ENCODE measurements at regions not wholly inside any gene's neighbourhood (a gene's known extent, or its start where the extent isn't known, plus 50 kb on each side); places are given as distances from the start of the nearest gene placed in this dataset.

- H3K9me3 ChIP-seq (ENCODE audit: control insufficient read depth, insufficient read depth, low read length) = no peaks in the 10 kb centered on the region
- no peaks in the 10 kb centered on the region for H3K36me3 ChIP-seq (ENCODE audit: control insufficient read depth, insufficient read depth, low read length)
- H3K4me3 ChIP-seq (ENCODE audit: low read depth, low read length) = no peak overlapping the region
- H3K4me1 ChIP-seq (ENCODE audit: control insufficient read depth, insufficient read depth, low read length) = no peaks in the 10 kb centered on the region
- no peak overlapping the region for H3K27ac ChIP-seq (ENCODE audit: low read depth, low read length)
- H3K9ac ChIP-seq (ENCODE audit: low read depth, low read length) = no peak overlapping the region
- H3K27me3 ChIP-seq (ENCODE audit: control insufficient read depth, insufficient read depth, low read length) = no peaks in the 10 kb centered on the region
Observed at GRCh38 chr5:2375291-2375690, 376.2 kb downstream of the IRX2 start.

- Histone ChIP-seq H3K27me3 (ENCODE audit: control insufficient read depth, insufficient read depth, low read length) (no peaks in the 10 kb centered on the region), H3K4me1 (ENCODE audit: control insufficient read depth, insufficient read depth, low read length) (no peaks in the 10 kb centered on the region), H3K36me3 (ENCODE audit: control insufficient read depth, insufficient read depth, low read length) (no peaks in the 10 kb centered on the region), H3K4me3 (ENCODE audit: low read depth, low read length) (no peak overlapping the region), H3K9ac (ENCODE audit: low read depth, low read length) (no peak overlapping the region), H3K27ac (ENCODE audit: low read depth, low read length) (no peak overlapping the region), H3K9me3 (ENCODE audit: control insufficient read depth, insufficient read depth, low read length) (no peaks in the 10 kb centered on the region)
Observed at GRCh38 chr5:2374703-2375102, 376.8 kb downstream of the IRX2 start.

- no peaks in the 10 kb centered on the region for H3K4me1 ChIP-seq (ENCODE audit: control insufficient read depth, insufficient read depth, low read length)
- H3K9me3 ChIP-seq (ENCODE audit: control insufficient read depth, insufficient read depth, low read length) = no peaks in the 10 kb centered on the region
- no peak overlapping the region for H3K27ac ChIP-seq (ENCODE audit: low read depth, low read length)
- no peaks in the 10 kb centered on the region for H3K27me3 ChIP-seq (ENCODE audit: control insufficient read depth, insufficient read depth, low read length)
- no peak overlapping the region for H3K4me3 ChIP-seq (ENCODE audit: low read depth, low read length)
- H3K9ac ChIP-seq (ENCODE audit: low read depth, low read length) = no peak overlapping the region
- H3K36me3 ChIP-seq (ENCODE audit: control insufficient read depth, insufficient read depth, low read length) = no peaks in the 10 kb centered on the region
Observed at GRCh38 chr5:2373631-2374030, 377.8 kb downstream of the IRX2 start.

- no peak overlapping the region for H3K27ac ChIP-seq (ENCODE audit: low read depth, low read length)
- H3K4me3 ChIP-seq (ENCODE audit: low read depth, low read length) = no peak overlapping the region
- no peak overlapping the region for H3K9ac ChIP-seq (ENCODE audit: low read depth, low read length)
- H3K9me3 ChIP-seq (ENCODE audit: control insufficient read depth, insufficient read depth, low read length) = no peaks in the 10 kb centered on the region
- no peaks in the 10 kb centered on the region for H3K27me3 ChIP-seq (ENCODE audit: control insufficient read depth, insufficient read depth, low read length)
- H3K4me1 ChIP-seq (ENCODE audit: control insufficient read depth, insufficient read depth, low read length) = no peaks in the 10 kb centered on the region
- no peaks in the 10 kb centered on the region for H3K36me3 ChIP-seq (ENCODE audit: control insufficient read depth, insufficient read depth, low read length)
Observed at GRCh38 chr5:2371419-2371710, 380.1 kb downstream of the IRX2 start.

GRCh38 chr5:2370626-2371418 is 380.7 kb downstream of the IRX2 start:
- H3K4me1 ChIP-seq (ENCODE audit: control insufficient read depth, insufficient read depth, low read length) = no peaks in the 10 kb centered on the region
- H3K27me3 ChIP-seq (ENCODE audit: control insufficient read depth, insufficient read depth, low read length) = no peaks in the 10 kb centered on the region
- no peak overlapping the region for H3K27ac ChIP-seq (ENCODE audit: low read depth, low read length)
- H3K4me3 ChIP-seq (ENCODE audit: low read depth, low read length) = no peak overlapping the region
- H3K36me3 ChIP-seq (ENCODE audit: control insufficient read depth, insufficient read depth, low read length) = no peaks in the 10 kb centered on the region
- H3K9me3 ChIP-seq (ENCODE audit: control insufficient read depth, insufficient read depth, low read length) = no peaks in the 10 kb centered on the region
- no peak overlapping the region for H3K9ac ChIP-seq (ENCODE audit: low read depth, low read length)

GRCh38 chr5:2369178-2369577 is 382.3 kb downstream of the IRX2 start:
- no peaks in the 10 kb centered on the region; the same call in 1 of the 2 replicates for H3K9me3 ChIP-seq (ENCODE audit: control insufficient read depth, insufficient read depth, low read length)
- no peak overlapping the region for H3K27ac ChIP-seq (ENCODE audit: low read depth, low read length)

GRCh38 chr5:2366816-2367215 is 384.7 kb downstream of the IRX2 start:
- H3K4me3 ChIP-seq (ENCODE audit: low read depth, low read length) = no peak overlapping the region
- H3K4me1 ChIP-seq (ENCODE audit: control insufficient read depth, insufficient read depth, low read length) = no peaks in the 10 kb centered on the region
- no peaks in the 10 kb centered on the region for H3K36me3 ChIP-seq (ENCODE audit: control insufficient read depth, insufficient read depth, low read length)
- no peaks in the 10 kb centered on the region; the same call in 1 of the 2 replicates for H3K9me3 ChIP-seq (ENCODE audit: control insufficient read depth, insufficient read depth, low read length)
- H3K27me3 ChIP-seq (ENCODE audit: control insufficient read depth, insufficient read depth, low read length) = no peaks in the 10 kb centered on the region
- no peak overlapping the region for H3K27ac ChIP-seq (ENCODE audit: low read depth, low read length)
- H3K9ac ChIP-seq (ENCODE audit: low read depth, low read length) = no peak overlapping the region

More at GRCh38 chr5:2369178-2369577, 382.3 kb downstream of the IRX2 start:
- Histone ChIP-seq H3K4me3 (ENCODE audit: low read depth, low read length) (no peak overlapping the region), H3K36me3 (ENCODE audit: control insufficient read depth, insufficient read depth, low read length) (no peaks in the 10 kb centered on the region), H3K4me1 (ENCODE audit: control insufficient read depth, insufficient read depth, low read length) (no peaks in the 10 kb centered on the region), H3K9ac (ENCODE audit: low read depth, low read length) (no peak overlapping the region), H3K27me3 (ENCODE audit: control insufficient read depth, insufficient read depth, low read length) (no peaks in the 10 kb centered on the region)

- Histone ChIP-seq H3K27ac (ENCODE audit: low read depth, low read length) (no peak overlapping the region), H3K9ac (ENCODE audit: low read depth, low read length) (no peak overlapping the region), H3K9me3 (ENCODE audit: control insufficient read depth, insufficient read depth, low read length) (no peaks in the 10 kb centered on the region; the same call in none of the 2 replicates), H3K36me3 (ENCODE audit: control insufficient read depth, insufficient read depth, low read length) (no peaks in the 10 kb centered on the region), H3K4me3 (ENCODE audit: low read depth, low read length) (no peak overlapping the region), H3K4me1 (ENCODE audit: control insufficient read depth, insufficient read depth, low read length) (0 out of 2 replicates have a peak, but pooled peaks cover 4% of the 10 kb centered on the region), H3K27me3 (ENCODE audit: control insufficient read depth, insufficient read depth, low read length) (no peaks in the 10 kb centered on the region)
Observed at GRCh38 chr5:2357309-2357708, 394.2 kb downstream of the IRX2 start.

GRCh38 chr5:2355859-2356258 is 395.6 kb downstream of the IRX2 start:
- H3K27me3 ChIP-seq (ENCODE audit: control insufficient read depth, insufficient read depth, low read length) = no peaks in the 10 kb centered on the region
- no peak overlapping the region for H3K27ac ChIP-seq (ENCODE audit: low read depth, low read length)
- no peaks in the 10 kb centered on the region; the same call in 1 of the 2 replicates for H3K9me3 ChIP-seq (ENCODE audit: control insufficient read depth, insufficient read depth, low read length)
- H3K4me3 ChIP-seq (ENCODE audit: low read depth, low read length) = no peak overlapping the region
- no peaks in the 10 kb centered on the region for H3K36me3 ChIP-seq (ENCODE audit: control insufficient read depth, insufficient read depth, low read length)
- H3K9ac ChIP-seq (ENCODE audit: low read depth, low read length) = no peak overlapping the region
- H3K4me1 ChIP-seq (ENCODE audit: control insufficient read depth, insufficient read depth, low read length) = 0 out of 2 replicates have a peak, but pooled peaks cover 4% of the 10 kb centered on the region

- Histone ChIP-seq H3K4me3 (ENCODE audit: low read depth, low read length) (no peak overlapping the region), H3K36me3 (ENCODE audit: control insufficient read depth, insufficient read depth, low read length) (no peaks in the 10 kb centered on the region), H3K9ac (ENCODE audit: low read depth, low read length) (no peak overlapping the region), H3K9me3 (ENCODE audit: control insufficient read depth, insufficient read depth, low read length) (peaks cover 3% of the 10 kb centered on the region; the same call in 1 of the 2 replicates), H3K27ac (ENCODE audit: low read depth, low read length) (no peak overlapping the region), H3K4me1 (ENCODE audit: control insufficient read depth, insufficient read depth, low read length) (no peaks in the 10 kb centered on the region), H3K27me3 (ENCODE audit: control insufficient read depth, insufficient read depth, low read length) (no peaks in the 10 kb centered on the region)
Observed at GRCh38 chr5:2353871-2354440, 397.5 kb downstream of the IRX2 start.

GRCh38 chr5:2353211-2353610 is 398.3 kb downstream of the IRX2 start:
- H3K27ac ChIP-seq (ENCODE audit: low read depth, low read length) = no peak overlapping the region
- no peaks in the 10 kb centered on the region for H3K27me3 ChIP-seq (ENCODE audit: control insufficient read depth, insufficient read depth, low read length)
- H3K36me3 ChIP-seq (ENCODE audit: control insufficient read depth, insufficient read depth, low read length) = no peaks in the 10 kb centered on the region
- no peak overlapping the region for H3K4me3 ChIP-seq (ENCODE audit: low read depth, low read length)
- H3K9ac ChIP-seq (ENCODE audit: low read depth, low read length) = no peak overlapping the region
- H3K9me3 ChIP-seq (ENCODE audit: control insufficient read depth, insufficient read depth, low read length) = peaks cover 3% of the 10 kb centered on the region; the same call in 1 of the 2 replicates
- H3K4me1 ChIP-seq (ENCODE audit: control insufficient read depth, insufficient read depth, low read length) = no peaks in the 10 kb centered on the region
